NCI-H2171 treated with DMSO at 0.1 percent for 48 hours (cell line): ENCODE measurements at regions not wholly inside any gene's neighbourhood (a gene's known extent, or its start where the extent isn't known, plus 50 kb on each side); places are given as distances from the start of the nearest gene placed in this dataset.
"Not testable (repeated sequence)": the region's sequence is repeated elsewhere in the genome, so short reads cannot be mapped to it uniquely, and the experiment has no call there.

ENCODE experiments used
- DNase-seq: peaks from one replicate; lab custom pipeline; 2025; lab: John Stamatoyannopoulos, UW

- DNase-seq, result no peak
Measured at GRCh38 chr2:35125871-35126270, 1229.7 kb upstream of the CRIM1 start.

- no peak for DNase-seq
Measured at GRCh38 chr2:35125278-35125677, 1230.3 kb upstream of the CRIM1 start.

- no peak for DNase-seq
Measured at GRCh38 chr2:35116151-35116550, 1239.4 kb upstream of the CRIM1 start.

- DNase-seq, result no peak
Measured at GRCh38 chr2:35114765-35115164, 1240.8 kb upstream of the CRIM1 start.

GRCh38 chr2:35112367-35112766 lies 1243.2 kb upstream of the CRIM1 start:
- DNase-seq, result not testable (repeated sequence)

GRCh38 chr2:35104309-35104708 lies 1251.3 kb upstream of the CRIM1 start:
- no peak for DNase-seq

GRCh38 chr2:35099342-35099741 lies 1256.2 kb upstream of the CRIM1 start:
- DNase-seq, result no peak

- DNase-seq, result no peak
Measured at GRCh38 chr2:35082072-35082471, 1273.5 kb upstream of the CRIM1 start.

GRCh38 chr2:35081622-35082015 lies 1274.0 kb upstream of the CRIM1 start:
- DNase-seq, result no peak

GRCh38 chr2:35081001-35081621 lies 1274.5 kb upstream of the CRIM1 start:
- no peak for DNase-seq

GRCh38 chr2:35080231-35080910 lies 1275.2 kb upstream of the CRIM1 start:
- no peak for DNase-seq

- DNase-seq, result no peak
Measured at GRCh38 chr2:35067420-35067819, 1288.2 kb upstream of the CRIM1 start.

- no peak for DNase-seq
Measured at GRCh38 chr2:35063836-35064235, 1291.7 kb upstream of the CRIM1 start.

GRCh38 chr2:35035883-35036282 lies 1319.7 kb upstream of the CRIM1 start:
- DNase-seq, result no peak

- no peak for DNase-seq
Measured at GRCh38 chr2:35033748-35034147, 1321.8 kb upstream of the CRIM1 start.

- no peak for DNase-seq
Measured at GRCh38 chr2:35023545-35023944, 1332.0 kb upstream of the CRIM1 start.

- no peak for DNase-seq
Measured at GRCh38 chr2:35000453-35000852, 1355.1 kb upstream of the CRIM1 start.

- DNase-seq, result no peak
Measured at GRCh38 chr2:34998741-34999140, 1356.8 kb upstream of the CRIM1 start.

GRCh38 chr2:34997779-34998178 lies 1357.8 kb upstream of the CRIM1 start:
- no peak for DNase-seq

GRCh38 chr2:34995196-34995595 lies 1360.4 kb upstream of the CRIM1 start:
- no peak for DNase-seq

GRCh38 chr2:34991508-34992274 lies 1363.9 kb upstream of the CRIM1 start:
- no peak for DNase-seq

GRCh38 chr2:34985474-34985873 lies 1370.1 kb upstream of the CRIM1 start:
- DNase-seq, result no peak

GRCh38 chr2:34980689-34981088 lies 1374.9 kb upstream of the CRIM1 start:
- DNase-seq, result no peak
